Progenitor cell of endocrine pancreas (in vitro differentiated cells): ENCODE measurements at regions not wholly inside any gene's neighbourhood (a gene's known extent, or its start where the extent isn't known, plus 50 kb on each side); places are given as distances from the start of the nearest gene placed in this dataset.
"Not testable (repeated sequence)": the region's sequence is repeated elsewhere in the genome, so short reads cannot be mapped to it uniquely, and the experiment has no call there.

Experiments used
- DNase-seq: peaks from one replicate; pipeline ENCODE4 v3.0.0; 2021; ENCODE audit warnings: low spot score; ENCODE audit not compliant: unreplicated experiment
- H3K27ac Mint-ChIP-seq: 2 replicates; pipeline ENCODE4 v1.8.0; 2021; ENCODE audit warnings: mild to moderate bottlenecking, moderate library complexity, mixed read lengths
- H3K27me3 Mint-ChIP-seq: 2 replicates; pipeline ENCODE4 v1.8.0; 2021; ENCODE audit warnings: mixed read lengths
- H3K36me3 Mint-ChIP-seq: 2 replicates; pipeline ENCODE4 v1.8.0; 2022; ENCODE audit warnings: mixed read lengths; ENCODE audit not compliant: insufficient read depth
- H3K4me1 Mint-ChIP-seq: 2 replicates; pipeline ENCODE4 v1.8.0; 2021; ENCODE audit warnings: low read depth, mixed read lengths
- H3K4me3 Mint-ChIP-seq: 2 replicates; pipeline ENCODE4 v1.8.0; 2021; ENCODE audit warnings: low read depth, mild to moderate bottlenecking, moderate library complexity, mixed read lengths
- H3K9me3 Mint-ChIP-seq: 2 replicates; pipeline ENCODE4 v1.8.0; 2021; ENCODE audit warnings: low read depth, mixed read lengths
- TF ChIP-seq, protein P1 (sequence below): fragments of 200-600 bp; sonication (generic); IDR thresholded peaks from one replicate; pipeline ENCODE4 v1.5.0; 2021; ENCODE audit warnings: antibody characterized with exemption, mild to moderate bottlenecking; ENCODE audit not compliant: unreplicated experiment

DNA sequence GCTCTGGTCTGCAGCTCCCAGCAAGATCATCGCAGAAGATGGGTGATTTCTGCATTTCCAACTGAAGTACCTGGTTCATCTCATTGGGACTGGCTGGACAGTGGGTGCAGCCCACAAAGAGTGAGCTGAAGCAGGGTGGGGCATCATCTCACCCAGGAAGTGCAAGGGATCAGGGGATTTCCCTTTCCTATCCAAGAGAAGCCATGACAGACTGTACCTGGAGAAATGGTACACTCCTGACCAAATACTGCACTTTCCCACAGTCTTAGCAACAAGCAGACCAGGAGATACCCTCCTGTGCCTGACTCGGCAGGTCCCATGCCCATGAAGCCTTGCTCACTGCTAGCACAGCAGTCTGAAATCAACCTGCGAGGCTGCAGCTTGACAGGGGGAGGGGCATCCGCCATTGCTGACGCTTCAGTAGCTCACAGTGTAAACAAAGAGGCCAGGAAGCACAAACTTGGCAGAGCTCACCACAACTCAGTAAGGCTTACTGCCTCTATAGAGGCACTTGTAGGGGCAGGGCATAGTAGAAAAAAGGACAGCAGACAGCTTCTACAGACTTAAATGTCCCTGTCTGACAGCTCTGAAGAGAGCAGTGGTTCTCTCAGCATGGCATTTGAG, 60.5 kb downstream of the AREG start:
- H3K4me1 Mint-ChIP-seq, H3K27ac Mint-ChIP-seq, H3K36me3 Mint-ChIP-seq, H3K4me3 Mint-ChIP-seq, DNase-seq, H3K9me3 Mint-ChIP-seq, H3K27me3 Mint-ChIP-seq: not testable (repeated sequence)

DNA sequence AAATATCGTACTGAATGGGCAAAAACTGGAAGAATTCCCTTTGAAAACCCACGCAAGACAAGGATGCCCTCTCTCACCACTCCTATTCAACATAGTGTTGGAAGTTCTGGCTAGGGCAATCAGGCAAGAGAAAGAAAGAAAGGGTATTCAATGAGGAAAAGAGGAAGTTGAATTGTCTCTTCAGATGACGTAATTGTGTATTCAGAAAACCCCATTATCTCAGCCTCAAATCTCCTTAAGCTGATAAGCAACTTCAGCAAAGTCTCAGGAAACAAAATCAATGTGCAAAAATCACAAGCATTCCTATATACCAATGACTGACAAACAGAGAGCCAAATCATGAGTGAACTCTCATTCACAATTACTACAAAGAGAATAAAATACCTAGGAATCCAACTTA, 64.4 kb downstream of the AREG start:
- H3K4me1 Mint-ChIP-seq, H3K36me3 Mint-ChIP-seq, H3K4me3 Mint-ChIP-seq, DNase-seq, H3K27ac Mint-ChIP-seq, H3K27me3 Mint-ChIP-seq: not testable (repeated sequence)
- H3K9me3 Mint-ChIP-seq = peaks cover 11% of the 10 kb centered on the region

DNA sequence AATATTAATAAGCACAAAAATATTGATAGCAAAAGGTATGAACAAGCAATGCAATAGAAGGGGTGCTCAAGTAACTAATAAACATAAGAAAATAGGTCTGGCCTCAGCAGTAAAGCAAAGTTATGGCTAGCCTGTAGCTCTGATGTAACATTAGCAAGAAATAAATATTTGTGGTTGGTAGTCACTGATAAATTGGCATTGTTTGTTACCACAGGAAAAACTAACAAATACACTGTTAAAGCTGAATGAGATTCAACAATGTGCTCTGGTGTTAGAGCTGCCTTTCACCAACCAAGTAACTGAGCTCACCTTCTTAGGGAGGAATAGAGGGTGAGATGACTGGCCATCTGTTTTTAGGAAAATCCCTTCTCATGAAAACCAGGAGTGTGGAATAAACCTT, 71.4 kb downstream of the AREG start:
- no peaks in the 10 kb centered on the region for H3K4me1 Mint-ChIP-seq

DNA sequence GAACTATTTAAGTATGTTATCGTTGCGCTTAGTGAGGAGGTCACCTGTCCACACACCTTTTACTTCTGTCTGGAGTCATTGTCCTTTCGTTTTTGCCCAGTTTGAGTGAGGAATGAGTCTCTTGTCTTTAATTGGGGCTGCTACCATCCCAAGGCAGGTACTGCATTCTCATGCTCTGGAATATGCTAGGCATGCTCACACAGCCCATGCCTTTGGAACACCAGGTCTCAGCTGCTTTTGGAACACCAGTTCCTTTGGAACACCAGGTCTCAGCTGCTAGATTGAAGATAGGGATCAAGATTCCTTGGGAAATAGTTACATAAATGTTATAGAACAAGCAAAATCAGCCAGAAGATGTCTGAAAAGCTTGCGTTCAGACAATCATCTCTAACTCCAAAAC, 73.1 kb downstream of the AREG start:
- Mint-ChIP-seq H3K27me3 (no peaks in the 10 kb centered on the region), H3K4me3 (no peak overlapping the region), H3K4me1 (peaks cover 6% of the 10 kb centered on the region), H3K36me3 (no peaks in the 10 kb centered on the region), H3K27ac (no peak overlapping the region), H3K9me3 (no peaks in the 10 kb centered on the region)
- DNase-seq = no peak
- TF ChIP-seq, protein P1, sequence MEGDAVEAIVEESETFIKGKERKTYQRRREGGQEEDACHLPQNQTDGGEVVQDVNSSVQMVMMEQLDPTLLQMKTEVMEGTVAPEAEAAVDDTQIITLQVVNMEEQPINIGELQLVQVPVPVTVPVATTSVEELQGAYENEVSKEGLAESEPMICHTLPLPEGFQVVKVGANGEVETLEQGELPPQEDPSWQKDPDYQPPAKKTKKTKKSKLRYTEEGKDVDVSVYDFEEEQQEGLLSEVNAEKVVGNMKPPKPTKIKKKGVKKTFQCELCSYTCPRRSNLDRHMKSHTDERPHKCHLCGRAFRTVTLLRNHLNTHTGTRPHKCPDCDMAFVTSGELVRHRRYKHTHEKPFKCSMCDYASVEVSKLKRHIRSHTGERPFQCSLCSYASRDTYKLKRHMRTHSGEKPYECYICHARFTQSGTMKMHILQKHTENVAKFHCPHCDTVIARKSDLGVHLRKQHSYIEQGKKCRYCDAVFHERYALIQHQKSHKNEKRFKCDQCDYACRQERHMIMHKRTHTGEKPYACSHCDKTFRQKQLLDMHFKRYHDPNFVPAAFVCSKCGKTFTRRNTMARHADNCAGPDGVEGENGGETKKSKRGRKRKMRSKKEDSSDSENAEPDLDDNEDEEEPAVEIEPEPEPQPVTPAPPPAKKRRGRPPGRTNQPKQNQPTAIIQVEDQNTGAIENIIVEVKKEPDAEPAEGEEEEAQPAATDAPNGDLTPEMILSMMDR = no peak

More for the DNA sequence above, 71.4 kb downstream of the AREG start:
- DNase-seq = no peak
- Mint-ChIP-seq H3K9me3 (no peaks in the 10 kb centered on the region), H3K27me3 (no peaks in the 10 kb centered on the region), H3K27ac (no peak overlapping the region), H3K4me3 (no peak overlapping the region), H3K36me3 (no peaks in the 10 kb centered on the region)
- TF ChIP-seq, protein P1 = no peak

DNA sequence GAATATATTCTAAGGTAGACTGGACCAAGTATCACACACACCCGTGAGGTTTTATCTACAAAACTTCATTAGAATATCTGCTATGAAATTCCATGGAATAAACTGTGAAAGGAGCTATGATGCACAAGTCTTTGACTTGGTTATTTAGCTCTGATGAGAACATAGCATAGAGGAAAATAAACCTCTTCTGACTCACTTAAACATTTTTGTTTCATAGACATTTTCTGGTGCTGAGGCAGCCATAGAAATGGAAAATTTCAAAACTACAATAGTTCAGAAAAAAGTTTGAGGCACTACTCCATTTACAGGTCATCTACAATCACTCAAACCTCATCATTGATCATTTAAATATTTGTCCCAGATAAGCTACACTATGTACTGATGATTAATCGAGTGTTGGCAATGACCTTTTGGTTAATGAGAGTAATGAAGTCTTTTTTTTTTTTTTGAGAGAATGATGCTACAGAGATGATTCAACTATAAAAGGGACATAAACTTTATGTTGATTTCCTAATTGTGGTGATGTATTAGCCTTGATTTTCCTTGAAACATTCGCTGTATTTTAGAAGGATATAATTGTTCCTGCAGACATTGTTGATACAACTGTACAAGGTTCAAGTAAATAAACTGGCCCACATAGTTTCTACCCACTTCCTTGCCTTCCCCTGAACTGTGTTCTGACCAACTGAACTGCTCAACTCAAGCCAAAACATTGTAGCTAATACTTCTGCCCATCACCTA, 77.5 kb downstream of the AREG start:
- Mint-ChIP-seq H3K36me3 (no peaks in the 10 kb centered on the region), H3K4me1 (peaks cover 6% of the 10 kb centered on the region), H3K27me3 (peaks cover 3% of the 10 kb centered on the region), H3K27ac (no peak overlapping the region), H3K4me3 (no peak overlapping the region), H3K9me3 (no peaks in the 10 kb centered on the region)
- TF ChIP-seq, protein P1 = no peak
- DNase-seq = no peak

DNA sequence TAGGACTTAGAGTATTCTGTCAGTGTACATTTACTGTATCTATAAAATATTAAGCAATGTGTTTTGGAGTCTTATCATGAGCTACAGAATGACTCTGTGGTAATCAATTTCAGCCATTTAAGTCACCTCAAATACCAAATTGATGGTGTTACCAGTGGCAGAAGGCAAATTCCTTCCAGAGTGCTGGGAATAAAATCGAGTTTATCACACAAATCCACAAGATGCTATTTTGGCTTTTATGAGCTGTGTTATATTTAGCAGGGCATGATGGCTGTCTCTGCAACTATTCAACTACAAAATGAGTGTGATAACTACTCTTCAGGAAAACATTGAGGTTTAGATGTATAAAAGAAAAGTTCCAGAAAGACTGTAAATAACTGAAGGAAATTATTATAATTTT, 78.2 kb downstream of the AREG start:
- Mint-ChIP-seq H3K4me3 (no peak overlapping the region), H3K9me3 (no peaks in the 10 kb centered on the region)

More for the DNA sequence above, 78.2 kb downstream of the AREG start:
- Mint-ChIP-seq H3K27ac (no peak overlapping the region), H3K27me3 (peaks cover 3% of the 10 kb centered on the region), H3K4me1 (peaks cover 6% of the 10 kb centered on the region), H3K36me3 (no peaks in the 10 kb centered on the region)
- no peak for DNase-seq
- TF ChIP-seq, protein P1 = no peak
